ENCODE measurements at regions not wholly inside any gene's neighbourhood (a gene's known extent, or its start where the extent isn't known, plus 50 kb on each side); places are given as distances from the start of the nearest gene placed in this dataset.
"Not testable (repeated sequence)": the region's sequence is repeated elsewhere in the genome, so short reads cannot be mapped to it uniquely, and the experiment has no call there.

DNA sequence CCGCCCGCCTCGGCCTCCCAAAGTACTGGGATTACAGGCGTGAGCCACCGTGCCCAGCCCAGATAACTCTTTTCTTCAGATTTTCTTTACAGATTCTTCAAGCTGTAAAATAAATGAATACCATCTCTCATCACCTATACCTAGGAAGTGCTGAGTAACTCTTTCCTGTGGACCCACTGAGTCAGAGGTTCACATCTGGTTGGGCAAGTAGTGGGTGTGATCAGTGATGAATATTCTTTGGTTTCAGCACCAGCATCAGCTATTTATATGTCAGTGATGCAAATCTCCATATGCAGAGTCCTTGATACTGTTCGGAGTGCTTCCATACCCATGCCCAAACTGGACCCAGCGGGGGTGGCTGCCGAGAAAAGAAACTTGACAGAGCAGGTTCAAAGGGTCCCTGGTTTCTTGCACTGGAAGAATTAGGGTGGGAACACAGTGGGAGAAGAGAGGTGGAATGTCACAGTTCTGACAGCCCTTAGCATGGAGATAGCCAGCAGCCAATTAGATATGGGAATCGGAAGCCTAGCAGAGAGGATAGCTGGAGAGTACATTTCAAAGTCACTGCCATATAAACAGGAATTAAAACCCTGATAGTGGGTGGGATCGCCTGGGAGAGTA is 64.9 kb upstream of the DDR1 start:
- TF ChIP-seq, protein P1, sequence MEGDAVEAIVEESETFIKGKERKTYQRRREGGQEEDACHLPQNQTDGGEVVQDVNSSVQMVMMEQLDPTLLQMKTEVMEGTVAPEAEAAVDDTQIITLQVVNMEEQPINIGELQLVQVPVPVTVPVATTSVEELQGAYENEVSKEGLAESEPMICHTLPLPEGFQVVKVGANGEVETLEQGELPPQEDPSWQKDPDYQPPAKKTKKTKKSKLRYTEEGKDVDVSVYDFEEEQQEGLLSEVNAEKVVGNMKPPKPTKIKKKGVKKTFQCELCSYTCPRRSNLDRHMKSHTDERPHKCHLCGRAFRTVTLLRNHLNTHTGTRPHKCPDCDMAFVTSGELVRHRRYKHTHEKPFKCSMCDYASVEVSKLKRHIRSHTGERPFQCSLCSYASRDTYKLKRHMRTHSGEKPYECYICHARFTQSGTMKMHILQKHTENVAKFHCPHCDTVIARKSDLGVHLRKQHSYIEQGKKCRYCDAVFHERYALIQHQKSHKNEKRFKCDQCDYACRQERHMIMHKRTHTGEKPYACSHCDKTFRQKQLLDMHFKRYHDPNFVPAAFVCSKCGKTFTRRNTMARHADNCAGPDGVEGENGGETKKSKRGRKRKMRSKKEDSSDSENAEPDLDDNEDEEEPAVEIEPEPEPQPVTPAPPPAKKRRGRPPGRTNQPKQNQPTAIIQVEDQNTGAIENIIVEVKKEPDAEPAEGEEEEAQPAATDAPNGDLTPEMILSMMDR (IDR thresholded peaks at IDR 0.05; ENCODE audit: low read depth, low read length) = no peak
- Histone ChIP-seq H3K4me3 (ENCODE audit: low read depth, low read length) (no peak overlapping the region), H3K36me3 (no peaks in the 10 kb centered on the region), H3K27me3 (ENCODE audit: insufficient read depth, low read depth, severe bottlenecking) (no peaks in the 10 kb centered on the region), H3K27ac (no peak overlapping the region), H3K9me3 (ENCODE audit: severe bottlenecking) (no peaks in the 10 kb centered on the region)
- no peak for DNase-seq

DNA sequence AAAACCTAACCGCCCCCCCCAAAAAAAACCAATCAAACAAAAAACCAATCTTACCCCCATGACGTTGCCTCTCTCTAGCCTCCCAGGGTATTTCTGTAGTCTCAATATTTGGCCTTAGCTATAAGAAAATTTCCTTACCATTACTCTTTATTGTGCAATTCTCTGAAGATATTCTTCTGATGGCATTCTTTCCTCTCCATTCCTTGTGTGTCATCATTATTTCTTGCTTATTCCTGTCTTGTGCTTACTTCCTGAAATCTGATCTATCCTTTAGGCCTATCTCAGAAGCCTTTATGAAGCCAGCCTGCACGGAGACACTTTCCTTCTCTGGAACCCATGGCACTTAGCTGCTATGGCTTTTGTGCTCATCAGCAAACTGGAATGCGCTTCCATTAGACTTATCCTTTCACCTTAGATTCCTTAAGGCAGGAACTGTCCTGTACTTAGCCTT is 65.9 kb upstream of the DDR1 start:
- TF ChIP-seq, protein P1 (IDR thresholded peaks at IDR 0.05; ENCODE audit: low read depth, low read length) = no peak
- no peak for DNase-seq
- no peak overlapping the region for H3K27ac ChIP-seq

DNA sequence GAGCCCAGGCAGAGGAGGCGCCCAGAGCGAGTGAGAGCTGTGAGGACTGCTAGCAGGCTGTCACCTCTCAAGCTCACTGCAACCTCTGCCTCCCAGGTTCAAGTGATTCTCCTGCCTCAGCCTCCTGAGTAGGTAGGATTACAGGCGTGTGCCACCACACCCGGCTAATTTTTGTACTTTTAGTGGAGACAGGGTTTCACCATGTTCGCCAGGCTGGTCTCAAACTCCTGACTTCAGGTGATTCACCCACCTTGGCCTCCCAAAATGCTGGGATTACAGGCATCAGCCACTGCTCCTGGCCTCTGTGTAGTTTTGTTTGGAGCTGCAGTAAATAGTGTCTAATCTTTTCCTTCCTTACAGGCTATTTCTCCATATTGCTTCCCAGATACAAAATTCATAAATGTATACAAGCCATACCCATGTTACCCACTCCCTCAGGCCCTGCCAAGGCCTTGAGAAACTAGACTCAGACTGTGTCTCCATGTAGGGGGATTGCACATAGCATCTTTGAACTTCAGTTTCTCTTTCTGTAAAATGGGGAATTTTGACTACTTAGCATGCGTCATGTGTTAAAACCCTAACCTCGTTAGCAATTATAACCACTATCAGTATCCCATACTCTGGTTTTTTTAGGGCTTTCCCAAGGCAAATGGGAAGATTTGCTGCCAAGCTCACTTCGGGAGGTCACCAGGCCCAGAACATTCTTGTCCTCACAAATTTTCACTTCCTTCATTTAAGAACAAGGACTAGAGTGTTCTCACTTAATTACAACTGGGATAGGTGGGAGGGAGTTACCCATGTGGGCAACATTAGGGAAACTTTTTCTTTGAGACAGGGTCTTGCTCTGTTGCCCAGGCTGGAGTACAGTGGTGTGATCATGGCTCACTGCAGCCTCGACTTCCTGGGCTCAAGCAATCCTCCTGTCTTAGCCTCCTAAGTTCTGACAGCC is 67.3 kb upstream of the DDR1 start:
- H3K27ac ChIP-seq = no peak overlapping the region
- TF ChIP-seq, protein P1 (IDR thresholded peaks at IDR 0.05; ENCODE audit: low read depth, low read length) = no peak
- H3K4me3 ChIP-seq (ENCODE audit: low read depth, low read length) = no peak overlapping the region
- no peaks in the 10 kb centered on the region for H3K27me3 ChIP-seq (ENCODE audit: insufficient read depth, low read depth, severe bottlenecking)
- H3K36me3 ChIP-seq = no peaks in the 10 kb centered on the region
- H3K9me3 ChIP-seq (ENCODE audit: severe bottlenecking) = no peaks in the 10 kb centered on the region
- no peak for DNase-seq

More for the DNA sequence above, 65.9 kb upstream of the DDR1 start:
- Histone ChIP-seq H3K27me3 (ENCODE audit: insufficient read depth, low read depth, severe bottlenecking) (no peaks in the 10 kb centered on the region), H3K4me3 (ENCODE audit: low read depth, low read length) (no peak overlapping the region), H3K36me3 (no peaks in the 10 kb centered on the region), H3K9me3 (ENCODE audit: severe bottlenecking) (no peaks in the 10 kb centered on the region)

DNA sequence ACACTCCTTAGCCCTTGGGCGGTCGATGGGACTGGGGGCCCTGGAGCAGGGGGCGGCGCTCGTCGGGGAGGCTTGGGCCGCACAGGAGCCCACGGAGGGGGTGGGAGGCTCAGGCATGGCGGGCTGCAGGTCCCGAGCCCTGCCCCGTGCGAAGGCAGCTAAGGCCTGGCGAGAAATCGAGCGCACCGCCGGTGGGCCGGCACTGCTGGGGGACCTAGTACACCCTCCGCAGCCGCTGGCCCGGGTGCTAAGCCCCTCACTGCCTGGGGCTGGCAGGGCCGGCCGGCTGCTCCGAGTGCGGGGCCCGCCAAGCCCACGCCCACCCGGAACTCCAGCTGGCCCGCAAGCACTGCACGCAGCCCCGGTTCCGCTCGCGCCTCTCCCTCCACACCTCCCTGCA is 68.0 kb upstream of the DDR1 start:
- not testable (repeated sequence) for H3K36me3 ChIP-seq; DNase-seq; H3K9me3 ChIP-seq (ENCODE audit: severe bottlenecking); H3K4me3 ChIP-seq (ENCODE audit: low read depth, low read length); H3K27ac ChIP-seq; H3K27me3 ChIP-seq (ENCODE audit: insufficient read depth, low read depth, severe bottlenecking)

DNA sequence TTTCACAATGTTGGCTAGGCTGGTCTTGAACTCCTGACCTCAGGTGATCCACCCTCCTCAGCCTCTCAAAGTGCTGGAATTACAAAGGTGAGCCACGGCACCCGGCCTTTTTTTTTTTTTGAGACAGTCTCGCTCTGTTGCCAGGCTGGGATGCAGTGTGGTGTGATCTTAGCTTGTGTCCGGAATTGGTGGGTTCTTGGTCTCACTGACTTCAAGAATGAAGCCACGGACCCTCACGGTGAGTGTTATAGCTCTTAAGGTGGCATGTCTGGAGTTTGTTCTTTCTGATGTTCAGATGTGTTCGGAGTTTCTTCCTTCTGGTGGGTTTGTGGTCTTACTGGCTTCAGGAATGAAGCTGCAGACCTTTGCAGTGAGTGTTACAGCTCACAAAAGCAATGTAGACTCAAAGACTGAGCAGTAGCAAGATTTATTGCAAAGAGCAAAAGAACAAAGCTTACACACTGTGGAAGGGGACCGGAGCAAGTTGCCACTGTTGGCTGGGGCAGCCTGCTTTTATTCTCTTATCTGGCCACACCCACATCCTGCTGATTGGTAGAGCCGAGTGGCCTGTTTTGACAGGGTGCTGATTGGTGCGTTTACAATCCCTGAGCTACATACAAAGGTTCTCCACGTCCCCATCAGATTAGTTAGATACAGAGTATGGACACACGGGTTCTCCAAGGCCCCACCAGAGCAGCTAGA is 69.1 kb upstream of the DDR1 start:
- not testable (repeated sequence) for H3K4me3 ChIP-seq (ENCODE audit: low read depth, low read length); DNase-seq; H3K27ac ChIP-seq

DNA sequence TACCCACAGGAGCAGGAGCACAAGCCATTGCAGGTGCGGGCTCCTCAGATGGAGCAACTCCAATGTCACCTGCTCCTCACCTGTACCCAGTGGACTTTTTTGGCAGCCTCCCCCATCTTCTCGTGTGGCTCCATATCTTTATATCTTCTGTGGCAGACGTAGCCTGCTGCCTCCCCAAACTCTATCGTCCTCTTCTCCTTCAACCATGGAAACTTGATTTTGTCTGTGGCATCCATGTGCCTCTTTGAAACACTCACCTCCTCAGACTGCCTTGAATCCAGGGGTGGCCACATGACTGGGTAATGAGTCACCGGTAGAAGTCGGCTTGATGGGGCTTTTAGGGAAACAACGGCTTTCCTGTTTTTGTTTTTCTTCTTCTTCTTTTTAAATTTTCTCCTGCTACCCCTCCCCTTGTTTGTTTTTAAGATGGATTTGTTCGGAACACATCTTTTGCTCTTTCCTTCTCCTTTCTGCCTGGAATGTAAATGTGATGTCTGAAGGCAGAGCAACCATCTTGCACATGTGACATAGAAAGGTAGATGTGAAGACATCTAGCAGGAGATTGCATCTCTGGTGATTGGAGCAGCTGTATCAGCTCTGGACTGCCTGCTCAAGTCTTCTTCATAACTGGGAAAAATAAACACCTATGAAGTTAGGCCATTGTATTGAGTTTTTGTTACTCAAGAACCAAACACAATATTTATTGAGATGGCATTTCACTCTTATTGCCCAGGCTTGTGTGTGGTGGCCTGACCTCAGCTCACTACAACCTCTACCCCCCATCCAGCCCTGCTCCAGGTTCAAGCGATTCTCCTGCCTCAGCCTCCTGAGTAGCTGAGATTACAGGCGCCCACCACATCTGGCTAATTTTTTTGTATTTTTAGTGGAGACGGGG is 69.9 kb upstream of the DDR1 start:
- Histone ChIP-seq H3K9me3 (ENCODE audit: severe bottlenecking) (no peaks in the 10 kb centered on the region), H3K4me3 (ENCODE audit: low read depth, low read length) (no peak overlapping the region), H3K36me3 (no peaks in the 10 kb centered on the region), H3K27ac (no peak overlapping the region), H3K27me3 (ENCODE audit: insufficient read depth, low read depth, severe bottlenecking) (no peaks in the 10 kb centered on the region)
- no peak for DNase-seq
- TF ChIP-seq, protein P1 (IDR thresholded peaks at IDR 0.05; ENCODE audit: low read depth, low read length) = no peak

More for the DNA sequence above, 69.1 kb upstream of the DDR1 start:
- H3K9me3 ChIP-seq (ENCODE audit: severe bottlenecking); H3K36me3 ChIP-seq; H3K27me3 ChIP-seq (ENCODE audit: insufficient read depth, low read depth, severe bottlenecking): not testable (repeated sequence)
